ENCODE measurements at regions not wholly inside any gene's neighbourhood (a gene's known extent, or its start where the extent isn't known, plus 50 kb on each side); places are given as distances from the start of the nearest gene placed in this dataset.

DNA sequence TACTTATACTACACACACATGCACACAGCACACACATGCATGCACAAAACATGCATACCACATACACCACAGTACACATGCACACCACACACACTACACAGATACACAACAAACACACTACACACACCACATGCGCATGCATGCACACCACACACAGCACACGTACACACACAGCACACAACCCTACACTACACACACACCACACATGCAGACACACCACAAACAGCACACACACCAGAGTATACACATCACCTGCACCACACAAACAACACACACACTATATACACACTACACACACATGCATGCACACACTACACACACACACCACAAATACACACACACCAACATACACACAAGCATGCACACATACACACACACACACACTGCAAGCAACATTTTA lies 166.8 kb downstream of the AHSP start:
- TF ChIP-seq, protein P1, sequence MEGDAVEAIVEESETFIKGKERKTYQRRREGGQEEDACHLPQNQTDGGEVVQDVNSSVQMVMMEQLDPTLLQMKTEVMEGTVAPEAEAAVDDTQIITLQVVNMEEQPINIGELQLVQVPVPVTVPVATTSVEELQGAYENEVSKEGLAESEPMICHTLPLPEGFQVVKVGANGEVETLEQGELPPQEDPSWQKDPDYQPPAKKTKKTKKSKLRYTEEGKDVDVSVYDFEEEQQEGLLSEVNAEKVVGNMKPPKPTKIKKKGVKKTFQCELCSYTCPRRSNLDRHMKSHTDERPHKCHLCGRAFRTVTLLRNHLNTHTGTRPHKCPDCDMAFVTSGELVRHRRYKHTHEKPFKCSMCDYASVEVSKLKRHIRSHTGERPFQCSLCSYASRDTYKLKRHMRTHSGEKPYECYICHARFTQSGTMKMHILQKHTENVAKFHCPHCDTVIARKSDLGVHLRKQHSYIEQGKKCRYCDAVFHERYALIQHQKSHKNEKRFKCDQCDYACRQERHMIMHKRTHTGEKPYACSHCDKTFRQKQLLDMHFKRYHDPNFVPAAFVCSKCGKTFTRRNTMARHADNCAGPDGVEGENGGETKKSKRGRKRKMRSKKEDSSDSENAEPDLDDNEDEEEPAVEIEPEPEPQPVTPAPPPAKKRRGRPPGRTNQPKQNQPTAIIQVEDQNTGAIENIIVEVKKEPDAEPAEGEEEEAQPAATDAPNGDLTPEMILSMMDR (conservative IDR thresholded peaks at IDR 0.05; ENCODE audit: low read length) = no peak
- TF ChIP-seq EZH2phosphoT487 (IDR thresholded peaks at IDR 0.05; ENCODE audit: borderline replicate concordance, low read depth, low read length) = no peak
